ENCODE measurements at regions not wholly inside any gene's neighbourhood (a gene's known extent, or its start where the extent isn't known, plus 50 kb on each side); places are given as distances from the start of the nearest gene placed in this dataset.

DNA sequence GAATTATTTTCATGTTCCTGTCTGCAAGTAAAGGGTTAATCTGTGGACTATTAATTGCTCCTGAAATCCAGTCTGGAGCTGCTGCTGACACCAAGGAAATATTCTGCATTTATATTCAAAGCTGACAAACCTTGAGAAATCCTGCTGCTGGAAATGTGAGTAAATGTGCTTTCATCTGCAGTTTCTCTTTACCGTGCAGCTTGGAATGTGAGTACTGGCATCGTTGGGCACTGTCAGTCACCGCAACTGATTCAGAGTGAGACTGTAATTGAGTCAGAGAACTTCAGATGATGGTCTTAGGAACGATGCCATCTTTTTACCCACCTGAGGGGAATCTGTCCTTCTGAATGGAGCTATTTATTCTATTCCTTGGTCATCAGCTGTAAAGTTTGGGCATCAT is 420.6 kb downstream of the SIPA1L2 start:
- H3K27me3 ChIP-seq (replicated peaks; ENCODE audit: control insufficient read depth, insufficient read depth, low read length), result no peaks in the 10 kb centered on the region
- DNase-seq (ENCODE audit: extremely low read depth, insufficient read length), result no peak
- TF ChIP-seq, protein P1, sequence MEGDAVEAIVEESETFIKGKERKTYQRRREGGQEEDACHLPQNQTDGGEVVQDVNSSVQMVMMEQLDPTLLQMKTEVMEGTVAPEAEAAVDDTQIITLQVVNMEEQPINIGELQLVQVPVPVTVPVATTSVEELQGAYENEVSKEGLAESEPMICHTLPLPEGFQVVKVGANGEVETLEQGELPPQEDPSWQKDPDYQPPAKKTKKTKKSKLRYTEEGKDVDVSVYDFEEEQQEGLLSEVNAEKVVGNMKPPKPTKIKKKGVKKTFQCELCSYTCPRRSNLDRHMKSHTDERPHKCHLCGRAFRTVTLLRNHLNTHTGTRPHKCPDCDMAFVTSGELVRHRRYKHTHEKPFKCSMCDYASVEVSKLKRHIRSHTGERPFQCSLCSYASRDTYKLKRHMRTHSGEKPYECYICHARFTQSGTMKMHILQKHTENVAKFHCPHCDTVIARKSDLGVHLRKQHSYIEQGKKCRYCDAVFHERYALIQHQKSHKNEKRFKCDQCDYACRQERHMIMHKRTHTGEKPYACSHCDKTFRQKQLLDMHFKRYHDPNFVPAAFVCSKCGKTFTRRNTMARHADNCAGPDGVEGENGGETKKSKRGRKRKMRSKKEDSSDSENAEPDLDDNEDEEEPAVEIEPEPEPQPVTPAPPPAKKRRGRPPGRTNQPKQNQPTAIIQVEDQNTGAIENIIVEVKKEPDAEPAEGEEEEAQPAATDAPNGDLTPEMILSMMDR (IDR thresholded peaks at IDR 0.05; ENCODE audit: insufficient read depth, low read length, poor library complexity, severe bottlenecking), result no peak
- H3K36me3 ChIP-seq (ENCODE audit: control insufficient read depth, insufficient read depth, low read length), result no peaks in the 10 kb centered on the region
- no peak overlapping the region for H3K4me3 ChIP-seq (replicated peaks; ENCODE audit: low read depth, low read length)

DNA sequence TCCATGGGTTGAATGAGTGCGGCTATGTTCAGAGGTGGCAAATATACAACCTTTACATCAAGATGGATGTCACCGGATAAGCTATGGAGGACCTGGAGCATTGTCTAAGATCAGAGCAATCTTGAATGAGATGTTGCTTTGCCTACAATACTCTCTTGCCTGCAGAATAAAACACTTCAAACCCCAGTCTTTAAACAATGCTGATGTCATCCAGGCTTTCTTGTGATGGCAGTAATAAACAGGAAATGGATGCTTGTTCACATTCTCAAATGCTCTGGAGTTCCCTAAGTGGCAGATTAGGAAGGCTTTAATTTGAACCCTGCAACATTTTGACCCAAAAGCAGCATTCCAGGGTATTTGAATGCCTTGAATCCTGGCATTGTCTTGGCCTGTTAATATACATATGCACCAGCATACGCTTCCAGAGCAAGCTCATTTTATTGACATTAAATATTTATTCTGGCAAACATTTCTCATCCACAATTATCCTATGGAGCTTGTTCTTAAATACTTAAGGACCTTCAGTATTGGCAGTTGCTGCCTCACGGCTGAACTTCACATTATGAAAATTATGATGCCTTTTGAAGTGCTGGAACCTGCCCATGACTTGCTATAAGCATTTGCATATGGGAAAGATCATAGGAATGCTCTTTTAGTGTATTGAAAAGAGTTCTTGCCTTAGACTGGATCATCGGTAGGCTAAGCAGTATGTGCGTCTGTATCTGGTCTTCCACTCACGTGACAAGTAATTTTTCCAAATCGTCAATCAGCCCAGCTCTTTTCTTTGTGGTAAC is 422.7 kb downstream of the SIPA1L2 start:
- Histone ChIP-seq H3K36me3 (ENCODE audit: control insufficient read depth, insufficient read depth, low read length) (no peaks in the 10 kb centered on the region), H3K4me3 (replicated peaks; ENCODE audit: low read depth, low read length) (no peak overlapping the region), H3K27me3 (replicated peaks; ENCODE audit: control insufficient read depth, insufficient read depth, low read length) (no peaks in the 10 kb centered on the region)
- TF ChIP-seq, protein P1 (IDR thresholded peaks at IDR 0.05; ENCODE audit: insufficient read depth, low read length, poor library complexity, severe bottlenecking), result no peak
- DNase-seq (ENCODE audit: extremely low read depth, insufficient read length), result no peak

DNA sequence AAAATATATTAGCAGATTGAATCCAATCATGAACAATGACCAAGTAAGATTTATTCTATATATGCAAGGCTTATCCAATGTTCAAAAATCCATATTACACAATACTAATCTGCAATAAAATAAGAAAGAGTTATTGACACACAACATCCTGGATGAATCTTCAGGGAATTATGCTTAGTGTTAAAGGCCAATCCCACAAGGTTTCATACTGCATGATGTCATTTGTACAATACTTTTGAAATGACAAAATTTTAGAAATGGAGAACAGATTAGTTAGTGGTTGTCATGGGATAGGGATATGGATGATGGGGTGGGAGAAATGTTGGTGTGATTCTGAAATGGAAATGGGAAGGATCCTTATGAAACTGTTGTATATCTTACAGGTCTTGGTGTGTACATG is 425.7 kb downstream of the SIPA1L2 start:
- Histone ChIP-seq H3K36me3 (ENCODE audit: control insufficient read depth, insufficient read depth, low read length) (no peaks in the 10 kb centered on the region), H3K4me3 (replicated peaks; ENCODE audit: low read depth, low read length) (no peak overlapping the region), H3K27me3 (replicated peaks; ENCODE audit: control insufficient read depth, insufficient read depth, low read length) (no peaks in the 10 kb centered on the region)
- TF ChIP-seq, protein P1 (IDR thresholded peaks at IDR 0.05; ENCODE audit: insufficient read depth, low read length, poor library complexity, severe bottlenecking), result no peak
- no peak for DNase-seq (ENCODE audit: extremely low read depth, insufficient read length)

DNA sequence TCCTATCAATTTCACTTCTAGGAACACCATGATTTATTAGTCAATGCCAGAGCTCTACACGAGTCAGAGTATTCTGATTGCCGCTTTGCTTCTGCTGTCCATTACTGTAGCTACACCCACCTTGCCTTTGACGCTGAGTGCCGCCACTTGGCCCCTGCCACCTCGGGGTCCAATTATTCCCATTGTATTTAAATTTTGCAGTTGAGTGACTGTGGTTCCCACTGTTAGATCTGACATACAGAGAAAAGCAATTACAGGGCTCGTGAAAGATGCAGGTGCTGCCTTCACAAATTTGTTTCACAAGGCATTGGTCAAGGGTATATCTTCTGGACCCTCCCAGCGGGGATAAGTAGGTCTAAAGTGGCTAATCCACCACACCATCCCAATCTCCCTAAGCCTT is 428.9 kb downstream of the SIPA1L2 start:
- TF ChIP-seq, protein P1 (IDR thresholded peaks at IDR 0.05; ENCODE audit: insufficient read depth, low read length, poor library complexity, severe bottlenecking), result no peak
- H3K4me3 ChIP-seq (replicated peaks; ENCODE audit: low read depth, low read length), result no peak overlapping the region
- H3K27me3 ChIP-seq (replicated peaks; ENCODE audit: control insufficient read depth, insufficient read depth, low read length), result no peaks in the 10 kb centered on the region
- H3K36me3 ChIP-seq (ENCODE audit: control insufficient read depth, insufficient read depth, low read length), result no peaks in the 10 kb centered on the region
- DNase-seq (ENCODE audit: extremely low read depth, insufficient read length), result no peak

DNA sequence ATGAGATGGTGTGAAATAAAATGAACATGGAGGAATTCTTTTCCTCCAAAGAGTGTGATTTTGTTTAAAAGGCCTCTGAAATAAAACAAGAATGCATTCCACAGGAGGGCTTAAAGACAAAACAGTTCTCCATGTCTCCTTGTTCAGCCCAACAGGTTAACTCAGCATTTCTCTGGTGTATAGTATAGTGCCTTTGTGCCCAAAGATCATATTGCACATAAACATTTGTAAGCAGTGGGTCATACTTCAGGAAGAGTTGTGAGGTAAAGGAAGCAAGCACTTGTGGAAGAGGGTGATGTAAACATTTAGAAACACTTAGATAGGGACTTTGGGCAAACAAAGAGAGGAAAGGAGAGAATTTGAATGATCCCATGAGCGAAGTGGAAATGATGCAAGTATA is 433.9 kb downstream of the SIPA1L2 start:
- H3K27me3 ChIP-seq (replicated peaks; ENCODE audit: control insufficient read depth, insufficient read depth, low read length), result no peaks in the 10 kb centered on the region
- no peaks in the 10 kb centered on the region for H3K36me3 ChIP-seq (ENCODE audit: control insufficient read depth, insufficient read depth, low read length)
- H3K4me3 ChIP-seq (replicated peaks; ENCODE audit: low read depth, low read length), result no peak overlapping the region
- DNase-seq (ENCODE audit: extremely low read depth, insufficient read length), result no peak
- TF ChIP-seq, protein P1 (IDR thresholded peaks at IDR 0.05; ENCODE audit: insufficient read depth, low read length, poor library complexity, severe bottlenecking), result no peak

Data from GM06990 (cell line).